ENCODE measurements at regions not wholly inside any gene's neighbourhood (a gene's known extent, or its start where the extent isn't known, plus 50 kb on each side); places are given as distances from the start of the nearest gene placed in this dataset.

DNA sequence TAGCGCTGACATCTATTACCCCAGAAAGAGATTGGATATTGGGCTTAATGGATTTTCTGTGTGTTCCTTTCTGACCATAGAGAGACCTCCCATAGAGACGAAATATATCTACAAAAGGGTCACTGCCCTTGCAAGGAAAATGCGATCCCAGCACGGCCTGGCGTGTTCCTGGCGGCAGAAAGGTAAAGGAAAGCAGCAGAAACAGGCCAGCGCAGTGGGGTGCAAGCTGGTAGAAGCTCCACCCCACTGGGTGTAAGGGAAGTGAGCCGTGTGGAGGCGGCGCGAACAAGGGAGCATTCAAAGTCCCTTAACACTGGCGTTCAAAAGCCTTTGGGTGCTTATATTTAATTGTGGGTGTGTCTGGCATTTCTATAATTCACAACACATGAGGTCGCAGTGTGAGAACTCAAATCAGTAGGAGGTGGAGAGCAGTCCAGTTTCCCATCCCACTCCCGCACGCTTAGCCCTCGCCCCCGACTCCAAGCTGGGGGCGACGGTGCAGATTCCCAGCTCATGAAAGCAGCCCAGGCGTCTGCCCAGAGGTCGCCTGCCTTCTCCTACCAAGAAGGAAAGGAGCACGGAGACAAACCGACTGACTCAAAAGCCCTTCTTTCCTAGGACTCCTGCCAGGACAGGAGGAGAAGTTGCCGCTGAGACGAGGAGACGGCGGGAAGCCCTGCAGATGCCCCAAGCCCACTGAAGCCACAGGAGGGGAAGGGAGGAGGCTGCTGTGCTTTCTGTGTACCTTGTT, 478.4 kb downstream of the FOXO1 start:
- no peaks in the 10 kb centered on the region for H3K9me3 ChIP-seq (ENCODE audit: control insufficient read depth, insufficient read depth, low read length)
- H3K9ac ChIP-seq (ENCODE audit: low read depth, low read length), result 0 out of 2 replicates have a peak overlapping the region, but pooled peaks have one; percentile 3
- H3K4me1 ChIP-seq (ENCODE audit: insufficient read depth, low read length), result peaks cover 15% of the 10 kb centered on the region
- H3K36me3 ChIP-seq (ENCODE audit: insufficient read depth, low read length), result no peaks in the 10 kb centered on the region

DNA sequence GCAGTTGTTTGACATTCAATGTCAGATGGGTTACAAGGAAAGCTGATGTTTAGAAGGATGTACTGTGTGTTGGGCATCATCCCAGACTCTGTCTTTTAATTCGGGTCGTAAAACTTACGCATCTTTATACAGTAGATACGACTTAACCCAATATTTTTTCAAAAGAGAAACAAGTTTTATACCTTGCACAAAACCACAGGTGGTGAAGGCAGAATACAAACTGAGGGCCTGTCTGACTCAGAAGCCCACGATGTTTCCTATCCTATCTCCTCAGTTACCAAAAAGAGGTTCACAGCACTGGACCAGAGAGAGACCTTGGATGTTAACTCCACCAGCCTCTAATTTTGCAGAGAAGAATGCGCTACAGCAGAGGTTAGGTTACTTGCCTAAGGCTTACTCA, 477.0 kb downstream of the FOXO1 start:
- H3K9ac ChIP-seq (ENCODE audit: low read depth, low read length), result no peak overlapping the region
- no peaks in the 10 kb centered on the region for H3K36me3 ChIP-seq (ENCODE audit: insufficient read depth, low read length)
- H3K9me3 ChIP-seq (ENCODE audit: control insufficient read depth, insufficient read depth, low read length), result no peaks in the 10 kb centered on the region
- peaks cover 15% of the 10 kb centered on the region for H3K4me1 ChIP-seq (ENCODE audit: insufficient read depth, low read length)

- Histone ChIP-seq H3K9me3 (ENCODE audit: control insufficient read depth, insufficient read depth, low read length) (no peaks in the 10 kb centered on the region), H3K4me1 (ENCODE audit: insufficient read depth, low read length) (peaks cover 15% of the 10 kb centered on the region), H3K36me3 (ENCODE audit: insufficient read depth, low read length) (no peaks in the 10 kb centered on the region), H3K9ac (ENCODE audit: low read depth, low read length) (no peak overlapping the region)
These were observed 476.4 kb downstream of the FOXO1 start for GRCh38 chr13:40189898-40190630.

DNA sequence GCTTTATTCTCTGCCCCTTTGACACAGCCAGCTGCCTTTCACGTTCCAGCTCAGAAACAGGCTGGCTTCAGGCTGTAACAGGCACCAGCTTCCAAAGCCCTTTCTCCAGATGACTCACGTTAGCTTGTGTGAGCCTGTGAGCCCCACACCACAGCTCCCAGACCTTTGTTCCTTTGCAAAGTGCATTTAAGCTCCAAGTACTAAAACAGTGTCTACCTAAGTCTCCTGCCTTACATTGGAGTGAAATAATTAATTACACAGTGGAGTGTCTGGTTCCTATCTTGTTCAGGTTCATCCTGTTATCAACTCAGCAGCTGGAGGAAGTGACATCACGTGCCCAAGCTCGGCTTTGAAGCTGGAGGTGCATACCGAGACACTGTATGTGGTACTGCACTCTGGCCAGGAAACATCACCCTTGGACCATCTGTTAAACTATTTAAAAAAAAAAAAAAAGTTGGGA, 475.8 kb downstream of the FOXO1 start:
- Histone ChIP-seq H3K9me3 (ENCODE audit: control insufficient read depth, insufficient read depth, low read length) (no peaks in the 10 kb centered on the region), H3K36me3 (ENCODE audit: insufficient read depth, low read length) (no peaks in the 10 kb centered on the region), H3K9ac (ENCODE audit: low read depth, low read length) (no peak overlapping the region), H3K4me1 (ENCODE audit: insufficient read depth, low read length) (peaks cover 15% of the 10 kb centered on the region)

GRCh38 chr13:40191186-40191980, 475.1 kb downstream of the FOXO1 start:
- peaks cover 15% of the 10 kb centered on the region for H3K4me1 ChIP-seq (ENCODE audit: insufficient read depth, low read length)
- H3K9me3 ChIP-seq (ENCODE audit: control insufficient read depth, insufficient read depth, low read length), result no peaks in the 10 kb centered on the region
- H3K36me3 ChIP-seq (ENCODE audit: insufficient read depth, low read length), result no peaks in the 10 kb centered on the region
- H3K9ac ChIP-seq (ENCODE audit: low read depth, low read length), result no peak overlapping the region

GRCh38 chr13:40192452-40192851, 474.0 kb downstream of the FOXO1 start:
- Histone ChIP-seq H3K36me3 (ENCODE audit: insufficient read depth, low read length) (no peaks in the 10 kb centered on the region), H3K9ac (ENCODE audit: low read depth, low read length) (no peak overlapping the region), H3K9me3 (ENCODE audit: control insufficient read depth, insufficient read depth, low read length) (no peaks in the 10 kb centered on the region), H3K4me1 (ENCODE audit: insufficient read depth, low read length) (peaks cover 15% of the 10 kb centered on the region)

- Histone ChIP-seq H3K9me3 (ENCODE audit: control insufficient read depth, insufficient read depth, low read length) (no peaks in the 10 kb centered on the region), H3K9ac (ENCODE audit: low read depth, low read length) (no peak overlapping the region), H3K4me1 (ENCODE audit: insufficient read depth, low read length) (peaks cover 15% of the 10 kb centered on the region), H3K36me3 (ENCODE audit: insufficient read depth, low read length) (no peaks in the 10 kb centered on the region)
These were observed 473.6 kb downstream of the FOXO1 start for GRCh38 chr13:40192858-40193257.

DNA sequence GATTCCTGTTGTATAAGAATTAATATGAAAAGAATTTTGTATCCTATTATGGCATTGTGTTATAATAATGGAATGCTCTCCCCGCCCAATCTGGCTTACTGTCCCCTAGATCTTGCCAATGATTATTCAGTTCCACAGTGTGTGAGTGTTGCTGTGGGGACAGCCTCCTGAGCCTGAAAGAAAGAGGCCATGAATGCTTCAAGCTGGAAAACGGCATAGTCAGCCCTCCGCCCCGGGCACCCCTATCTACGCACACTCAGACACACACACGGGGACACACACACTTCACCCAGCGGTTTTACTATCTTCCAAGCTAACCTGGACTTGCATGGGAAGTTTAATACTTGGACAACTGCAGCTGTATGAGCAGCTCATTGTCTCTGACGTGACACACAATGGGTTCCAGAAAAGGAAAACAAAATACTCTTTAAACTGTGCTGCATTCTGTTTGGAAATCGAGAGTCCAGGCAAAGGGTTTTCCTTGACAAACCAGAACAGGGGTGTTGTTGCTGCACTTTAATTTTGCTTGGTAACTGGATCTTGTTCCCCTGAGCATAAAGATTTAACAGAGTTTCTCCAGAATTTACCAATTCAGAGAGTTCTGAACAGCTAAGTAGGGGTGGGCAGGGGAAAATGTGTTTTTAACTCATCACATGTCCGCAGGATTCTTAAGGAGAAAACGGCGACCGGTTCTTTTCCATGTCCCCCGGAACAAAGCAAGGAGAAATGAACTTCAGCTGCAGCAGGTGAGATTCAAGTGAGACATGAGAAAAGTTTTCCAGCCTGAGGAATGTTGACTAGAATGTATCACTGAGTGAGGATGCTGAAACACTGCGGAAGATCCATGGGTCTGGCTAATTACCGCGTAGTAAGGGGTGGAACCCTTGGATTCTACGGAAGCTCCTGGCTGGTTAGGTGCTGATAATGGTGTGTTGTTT, 472.9 kb downstream of the FOXO1 start:
- H3K4me1 ChIP-seq (ENCODE audit: insufficient read depth, low read length), result peaks cover 15% of the 10 kb centered on the region
- no peaks in the 10 kb centered on the region for H3K36me3 ChIP-seq (ENCODE audit: insufficient read depth, low read length)
- no peaks in the 10 kb centered on the region for H3K9me3 ChIP-seq (ENCODE audit: control insufficient read depth, insufficient read depth, low read length)
- H3K9ac ChIP-seq (ENCODE audit: low read depth, low read length), result no peak overlapping the region

DNA sequence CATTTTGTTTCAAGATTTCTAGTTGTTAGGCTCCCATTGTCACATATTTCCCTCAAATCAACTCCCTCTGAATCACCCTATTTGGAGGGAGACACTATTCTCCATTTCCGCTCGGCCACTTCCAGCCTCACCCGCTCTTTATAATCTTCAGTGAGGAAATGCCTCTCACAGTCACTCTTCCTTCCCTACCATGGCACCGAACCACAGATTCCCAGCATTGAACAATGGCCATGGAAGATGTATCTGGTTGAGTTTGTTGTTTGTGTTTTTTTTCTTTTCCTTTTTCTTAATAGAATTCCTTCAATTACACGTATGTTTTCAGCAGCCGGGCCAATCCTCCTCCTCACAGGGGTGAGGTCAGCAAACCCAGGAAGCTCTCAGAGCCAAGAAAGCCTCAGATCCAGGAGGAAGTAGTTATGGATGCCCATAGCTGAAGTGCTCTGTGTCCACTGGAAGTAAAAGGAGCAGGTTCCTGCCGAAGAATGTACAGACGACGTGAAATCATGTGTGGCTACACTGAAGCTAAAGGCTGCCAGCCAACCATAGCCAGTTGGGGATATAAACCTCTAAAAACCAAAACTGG, 472.1 kb downstream of the FOXO1 start:
- H3K36me3 ChIP-seq (ENCODE audit: insufficient read depth, low read length), result no peaks in the 10 kb centered on the region
- H3K9ac ChIP-seq (ENCODE audit: low read depth, low read length), result no peak overlapping the region
- H3K9me3 ChIP-seq (ENCODE audit: control insufficient read depth, insufficient read depth, low read length), result no peaks in the 10 kb centered on the region
- H3K4me1 ChIP-seq (ENCODE audit: insufficient read depth, low read length), result peaks cover 15% of the 10 kb centered on the region

GRCh38 chr13:40197049-40197448, 469.4 kb downstream of the FOXO1 start:
- H3K4me1 ChIP-seq (ENCODE audit: insufficient read depth, low read length), result no peaks in the 10 kb centered on the region
- H3K9ac ChIP-seq (ENCODE audit: low read depth, low read length), result no peak overlapping the region
- no peaks in the 10 kb centered on the region for H3K9me3 ChIP-seq (ENCODE audit: control insufficient read depth, insufficient read depth, low read length)
- H3K36me3 ChIP-seq (ENCODE audit: insufficient read depth, low read length), result no peaks in the 10 kb centered on the region

DNA sequence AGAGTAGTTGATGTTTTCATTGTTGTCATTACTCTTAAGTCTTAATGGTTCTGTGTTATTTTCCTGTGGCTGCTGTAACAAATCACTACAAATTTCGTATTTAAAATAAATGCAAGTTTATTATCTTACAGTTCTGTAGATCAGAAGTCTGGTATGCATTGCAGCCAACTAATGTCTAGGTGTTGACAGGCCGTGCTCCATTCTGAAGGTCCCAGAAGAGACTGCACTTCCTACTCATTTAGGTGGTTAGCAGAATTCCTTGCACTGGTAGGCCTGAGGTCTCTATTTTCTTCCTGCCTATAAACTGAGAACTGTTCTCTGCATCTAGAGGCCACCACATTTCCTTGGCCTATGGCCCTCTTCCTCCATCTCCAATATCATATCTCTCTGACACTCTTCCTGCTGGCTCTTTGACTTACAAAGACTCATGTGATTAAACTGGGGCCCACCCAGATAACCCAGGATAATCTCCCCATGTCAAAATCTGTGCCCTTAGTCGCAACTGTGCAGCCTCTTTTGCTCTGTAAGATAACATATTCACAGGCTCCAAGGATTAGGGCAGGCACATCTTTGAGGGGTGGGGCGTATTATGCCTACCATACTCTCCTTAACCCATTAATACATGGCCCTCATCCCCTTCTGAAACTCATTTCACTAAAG, 468.4 kb downstream of the FOXO1 start:
- H3K9ac ChIP-seq (ENCODE audit: low read depth, low read length), result no peak overlapping the region
- H3K9me3 ChIP-seq (ENCODE audit: control insufficient read depth, insufficient read depth, low read length), result no peaks in the 10 kb centered on the region

DNA sequence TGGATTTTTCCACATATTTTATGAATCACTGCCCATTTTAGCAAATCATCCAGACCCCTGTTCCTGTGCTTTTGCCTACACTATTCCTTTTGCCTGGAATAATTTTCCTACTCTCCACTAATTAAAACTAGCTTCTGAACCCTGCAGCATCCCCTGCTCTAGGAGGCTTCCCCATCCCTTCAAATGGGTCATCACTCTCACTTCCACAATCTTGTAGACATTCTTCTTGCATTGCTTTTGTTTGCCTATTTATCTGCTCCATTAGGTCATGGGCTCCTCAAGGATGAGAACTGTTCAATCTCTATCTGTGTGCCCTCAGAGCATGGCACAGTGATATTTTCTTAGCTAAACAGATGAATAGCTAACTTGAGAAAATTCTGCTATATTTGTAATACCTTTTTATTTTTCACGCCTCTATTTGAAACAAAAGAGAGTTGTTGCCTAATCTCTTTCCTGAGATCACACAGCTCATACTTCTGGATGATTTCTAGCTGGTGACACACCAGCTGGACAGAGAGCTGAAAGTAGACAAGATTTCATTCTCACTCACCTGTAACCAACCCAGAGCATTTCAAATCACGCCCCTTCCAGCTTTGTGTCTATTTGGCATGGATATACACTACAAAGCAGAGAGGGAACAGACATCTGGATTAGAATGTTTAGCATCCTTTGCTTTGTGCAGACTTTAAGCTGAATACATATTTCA, 466.0 kb downstream of the FOXO1 start:
- Histone ChIP-seq H3K9ac (ENCODE audit: low read depth, low read length) (no peak overlapping the region), H3K36me3 (ENCODE audit: insufficient read depth, low read length) (no peaks in the 10 kb centered on the region), H3K9me3 (ENCODE audit: control insufficient read depth, insufficient read depth, low read length) (no peaks in the 10 kb centered on the region), H3K4me1 (ENCODE audit: insufficient read depth, low read length) (no peaks in the 10 kb centered on the region)

More for the DNA sequence above, 468.4 kb downstream of the FOXO1 start:
- Histone ChIP-seq H3K36me3 (ENCODE audit: insufficient read depth, low read length) (no peaks in the 10 kb centered on the region), H3K4me1 (ENCODE audit: insufficient read depth, low read length) (no peaks in the 10 kb centered on the region)

Measured in ES-I3 (cell line).